BE2C (cell line): ENCODE measurements at regions not wholly inside any gene's neighbourhood (a gene's known extent, or its start where the extent isn't known, plus 50 kb on each side); places are given as distances from the start of the nearest gene placed in this dataset.

Experiments used
- DNase-seq: peaks from one replicate; pipeline ENCODE4 v3.0.0-alpha.2; 2020
- H3K27me3 ChIP-seq: fragments of 250-450 bp; sonication (Bioruptor Pico); 2 replicates; pipeline ENCODE4 v1.5.1; 2020; ENCODE audit warnings: mild to moderate bottlenecking
- H3K36me3 ChIP-seq: fragments of 250-450 bp; sonication (Bioruptor Pico); 2 replicates; pipeline ENCODE4 v1.5.1; 2020; ENCODE audit warnings: mild to moderate bottlenecking
- H3K4me1 ChIP-seq: fragments of 250-450 bp; sonication (Bioruptor Pico); 2 replicates; pipeline ENCODE4 v1.5.1; 2020
- H3K4me3 ChIP-seq: 2 replicates; pipeline ENCODE4 v1.5.1; 2011; ENCODE audit warnings: low read depth, low read length
- H3K9me3 ChIP-seq: fragments of 250-450 bp; sonication (Bioruptor Pico); 2 replicates; pipeline ENCODE4 v1.5.1; 2020
- CTCF ChIP-seq: IDR thresholded peaks from 2 replicates; pipeline ENCODE4 v1.5.1; 2012; ENCODE audit warnings: mild to moderate bottlenecking, low read depth, low read length

- no peak for DNase-seq
- H3K4me1 ChIP-seq, result no peaks in the 10 kb centered on the region
- TF ChIP-seq CTCF, result no peak
- no peaks in the 10 kb centered on the region for H3K9me3 ChIP-seq
- no peaks in the 10 kb centered on the region for H3K36me3 ChIP-seq
- no peak overlapping the region for H3K4me3 ChIP-seq
- H3K27me3 ChIP-seq, result no peaks in the 10 kb centered on the region
Measured at GRCh38 chr1:218916720-218917119, 257.0 kb upstream of the LYPLAL1 start.

GRCh38 chr1:218917656-218918055 is 256.0 kb upstream of the LYPLAL1 start:
- Histone ChIP-seq H3K36me3 (no peaks in the 10 kb centered on the region), H3K27me3 (no peaks in the 10 kb centered on the region), H3K4me3 (no peak overlapping the region), H3K9me3 (no peaks in the 10 kb centered on the region), H3K4me1 (no peaks in the 10 kb centered on the region)
- no peak for TF ChIP-seq CTCF
- no peak for DNase-seq

GRCh38 chr1:218925777-218926176 is 247.9 kb upstream of the LYPLAL1 start:
- Histone ChIP-seq H3K27me3 (no peaks in the 10 kb centered on the region), H3K4me1 (no peaks in the 10 kb centered on the region), H3K4me3 (no peak overlapping the region), H3K9me3 (no peaks in the 10 kb centered on the region), H3K36me3 (no peaks in the 10 kb centered on the region)
- TF ChIP-seq CTCF, result no peak
- DNase-seq, result no peak

- no peak overlapping the region for H3K4me3 ChIP-seq
- TF ChIP-seq CTCF, result no peak
- H3K27me3 ChIP-seq, result no peaks in the 10 kb centered on the region
- no peaks in the 10 kb centered on the region for H3K36me3 ChIP-seq
- H3K9me3 ChIP-seq, result no peaks in the 10 kb centered on the region
- H3K4me1 ChIP-seq, result no peaks in the 10 kb centered on the region
- no peak for DNase-seq
Measured at GRCh38 chr1:218926631-218927030, 247.0 kb upstream of the LYPLAL1 start.

GRCh38 chr1:218930000-218930399 is 243.7 kb upstream of the LYPLAL1 start:
- no peak overlapping the region for H3K4me3 ChIP-seq
- TF ChIP-seq CTCF, result no peak
- DNase-seq, result no peak
- H3K9me3 ChIP-seq, result no peaks in the 10 kb centered on the region
- no peaks in the 10 kb centered on the region for H3K36me3 ChIP-seq
- H3K4me1 ChIP-seq, result no peaks in the 10 kb centered on the region
- no peaks in the 10 kb centered on the region for H3K27me3 ChIP-seq

GRCh38 chr1:218930472-218931241 is 243.0 kb upstream of the LYPLAL1 start:
- DNase-seq, result no peak
- Histone ChIP-seq H3K4me3 (no peak overlapping the region), H3K9me3 (no peaks in the 10 kb centered on the region), H3K36me3 (no peaks in the 10 kb centered on the region), H3K27me3 (no peaks in the 10 kb centered on the region), H3K4me1 (no peaks in the 10 kb centered on the region)
- TF ChIP-seq CTCF, result no peak
